GM12891 (cell line): ENCODE measurements at regions not wholly inside any gene's neighbourhood (a gene's known extent, or its start where the extent isn't known, plus 50 kb on each side); places are given as distances from the start of the nearest gene placed in this dataset.

Experiments
- PAX5 ChIP-seq: IDR thresholded peaks from 2 replicates; pipeline ENCODE4 v1.6.1; 2011; ENCODE audit warnings: low read length, moderate library complexity, mild to moderate bottlenecking; ENCODE audit not compliant: insufficient read depth, severe bottlenecking
- POLR2A ChIP-seq: IDR thresholded peaks from 2 replicates; pipeline ENCODE4 v1.6.1; 2011; ENCODE audit warnings: low read depth, low read length, control low read depth
- POLR2AphosphoS5 ChIP-seq: IDR thresholded peaks from 2 replicates; pipeline ENCODE4 v1.6.1; 2011; ENCODE audit warnings: low read depth, low read length, control low read depth
- POU2F2 ChIP-seq: IDR thresholded peaks from 2 replicates; pipeline ENCODE4 v1.6.1; 2011; ENCODE audit warnings: low read depth, mild to moderate bottlenecking, control low read depth, low read length, moderate library complexity
- SPI1 ChIP-seq: IDR thresholded peaks from 2 replicates; pipeline ENCODE4 v1.6.1; 2011; ENCODE audit warnings: low read depth, low read length, control low read depth
- TAF1 ChIP-seq: IDR thresholded peaks from 2 replicates; pipeline ENCODE4 v1.6.1; 2011; ENCODE audit warnings: low read depth, low read length, control low read depth

DNA sequence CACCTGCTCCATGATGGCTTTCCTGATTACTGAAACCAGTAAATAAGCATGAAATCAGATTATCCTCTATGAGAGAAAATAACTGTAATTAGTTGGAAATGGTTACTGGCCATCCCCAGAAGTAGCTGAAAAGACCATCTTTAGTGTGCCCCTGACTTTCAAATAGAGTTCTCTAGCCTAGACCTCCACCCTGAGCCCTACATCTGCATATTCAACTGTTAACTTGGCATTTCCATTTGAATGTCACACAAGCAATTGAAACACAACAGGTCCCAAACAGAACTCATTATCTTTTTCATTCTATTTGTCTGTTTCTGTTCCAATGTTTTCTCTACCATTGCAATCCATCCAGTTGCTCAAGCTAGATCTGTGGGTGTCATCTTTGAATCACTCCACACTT is 952.3 kb downstream of the RPA4 start:
- no peak for TF ChIP-seq POLR2AphosphoS5
- no peak for TF ChIP-seq TAF1
- no peak for TF ChIP-seq POLR2A
- no peak for TF ChIP-seq PAX5
- no peak for TF ChIP-seq POU2F2
- no peak for TF ChIP-seq SPI1
